Stimulated activated CD8-positive, alpha-beta memory T cell treated with anti-CD3 and anti-CD28 coated beads, Interleukin-7, amount 100 ng/mL, for 1 hour (primary cell): ENCODE measurements at regions not wholly inside any gene's neighbourhood (a gene's known extent, or its start where the extent isn't known, plus 50 kb on each side); places are given as distances from the start of the nearest gene placed in this dataset.

Source experiments
- DNase-seq, 2 donors: peaks; one replicate each; pipeline ENCODE4 v3.0.0-alpha.2; 2020; ENCODE audit warnings: low read depth in 2 of 2

DNA sequence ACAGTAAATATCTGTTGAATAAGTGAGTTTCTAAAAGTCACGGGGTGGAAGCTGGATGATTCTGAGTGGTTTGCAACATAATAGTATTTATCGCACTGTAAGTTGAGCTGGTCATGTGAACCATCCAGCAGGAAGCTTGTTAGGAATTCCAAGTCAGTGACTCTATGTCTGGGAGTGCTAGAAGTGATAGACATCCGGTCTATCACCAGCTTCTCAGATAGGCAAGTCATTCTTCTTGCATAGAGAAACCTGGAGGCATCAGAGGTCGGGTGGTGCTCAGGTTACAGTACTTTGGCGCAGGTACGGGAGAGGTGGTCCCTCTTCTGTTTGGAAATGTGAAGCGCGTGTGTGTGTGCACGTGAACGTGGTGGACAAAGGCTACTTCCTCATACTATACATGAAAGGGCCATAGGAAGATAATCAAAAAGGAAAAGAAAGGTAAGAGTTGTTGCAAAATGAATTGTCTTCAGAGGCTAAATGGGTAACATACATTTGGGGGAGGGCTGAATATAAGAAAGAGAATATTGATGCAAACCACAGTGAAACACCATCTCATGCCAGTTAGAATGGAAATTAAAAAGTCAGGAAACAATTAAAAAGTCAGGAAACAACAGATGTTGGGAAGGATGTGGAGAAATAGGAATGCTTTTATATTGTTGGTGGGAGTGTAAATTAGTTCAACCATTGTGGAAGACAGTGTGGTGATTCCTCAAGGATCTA, 299.3 kb upstream of the ZFP64 start:
- no peak for DNase-seq

- no peak for DNase-seq
These were observed 292.9 kb upstream of the ZFP64 start for GRCh38 chr20:52484438-52484837.

- DNase-seq: no peak
These were observed 291.8 kb upstream of the ZFP64 start for GRCh38 chr20:52483382-52483781.

DNA sequence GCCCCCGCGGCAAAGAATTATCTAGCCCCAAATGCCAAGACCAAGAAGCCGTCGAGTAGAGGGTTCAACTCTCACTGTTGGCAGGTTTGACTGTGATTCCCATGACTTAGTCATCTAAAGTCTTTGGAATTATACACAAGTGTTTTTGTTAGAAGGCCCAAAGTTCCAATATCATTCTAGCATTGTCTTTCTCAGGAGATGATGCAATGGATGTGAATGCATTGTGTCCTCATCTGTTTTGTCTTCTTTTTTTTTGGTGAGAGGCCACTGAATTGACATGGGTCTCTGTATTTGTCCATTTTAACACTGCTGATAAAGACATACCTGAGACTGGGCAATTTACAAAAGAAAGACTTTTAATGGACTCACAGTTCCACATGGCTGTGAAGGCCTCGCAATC, 290.5 kb upstream of the ZFP64 start:
- DNase-seq: no peak

- DNase-seq: no peak
These were observed 289.9 kb upstream of the ZFP64 start for GRCh38 chr20:52481443-52481842.

GRCh38 chr20:52476074-52476750, 284.6 kb upstream of the ZFP64 start:
- no peak for DNase-seq

- DNase-seq: no peak
These were observed 281.6 kb upstream of the ZFP64 start for GRCh38 chr20:52473186-52473585.

- no peak for DNase-seq
These were observed 279.0 kb upstream of the ZFP64 start for GRCh38 chr20:52470561-52470960.

DNA sequence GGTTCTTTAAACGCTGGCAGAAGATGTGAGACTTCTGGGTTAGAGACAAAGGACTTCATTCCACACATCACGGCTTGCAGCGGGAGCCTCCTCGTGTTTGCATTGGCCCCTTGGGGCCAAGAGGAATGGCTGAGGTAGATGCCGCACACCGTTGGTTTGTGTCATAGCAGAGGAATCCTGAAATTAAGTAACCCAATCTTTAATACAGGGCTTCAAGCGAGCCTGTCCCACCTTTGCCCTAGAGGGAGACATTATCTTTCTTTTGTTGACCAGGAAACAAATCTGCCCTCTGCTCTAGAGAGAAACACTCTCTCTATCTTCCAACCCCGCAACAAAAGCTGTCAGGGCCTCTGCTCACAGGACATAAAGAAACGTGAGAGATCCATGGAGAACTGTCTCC, 277.5 kb upstream of the ZFP64 start:
- no peak for DNase-seq

DNA sequence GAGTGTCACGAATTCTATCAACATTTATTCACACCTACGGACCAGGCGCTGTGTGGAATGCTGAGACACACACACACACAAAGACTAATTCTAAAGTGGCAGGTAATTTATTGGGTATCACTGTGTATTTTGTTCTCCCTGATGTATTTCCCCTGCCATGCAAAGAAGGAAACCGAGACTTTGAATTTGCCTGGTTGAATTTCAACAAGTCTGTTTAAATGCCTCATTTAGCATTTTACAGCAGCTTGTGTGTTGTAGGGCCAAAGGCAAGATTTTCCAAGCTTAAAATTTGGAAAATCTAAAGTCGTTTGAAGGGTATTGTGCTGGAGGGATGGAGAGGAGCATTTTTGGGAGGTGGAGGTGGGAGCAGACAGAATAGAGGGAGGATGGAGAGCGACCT, 274.4 kb upstream of the ZFP64 start:
- DNase-seq: no peak

GRCh38 chr20:52461582-52461981, 270.0 kb upstream of the ZFP64 start:
- no peak for DNase-seq

DNA sequence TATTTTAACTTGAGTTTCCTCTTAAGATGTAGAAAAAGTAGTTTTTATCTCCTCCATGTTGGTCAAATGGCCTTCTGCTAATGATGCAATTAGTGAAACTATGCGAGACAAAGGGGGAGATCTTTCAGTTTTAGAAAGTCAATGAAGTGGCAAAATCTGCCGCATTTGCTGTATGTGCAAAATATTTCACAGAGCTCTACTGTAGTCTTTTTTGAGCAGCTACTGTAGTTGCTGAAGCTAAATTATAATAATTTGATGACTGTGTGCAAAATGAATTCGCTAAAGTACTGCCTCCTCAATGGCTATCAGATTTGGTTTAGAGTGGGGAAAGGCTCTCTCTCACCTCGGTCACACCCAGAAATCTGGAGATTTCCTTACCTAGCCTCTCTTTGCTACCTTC, 267.6 kb upstream of the ZFP64 start:
- DNase-seq: no peak

GRCh38 chr20:52457826-52458225, 266.2 kb upstream of the ZFP64 start:
- DNase-seq: no peak

GRCh38 chr20:52454660-52455059, 263.1 kb upstream of the ZFP64 start:
- no peak for DNase-seq

DNA sequence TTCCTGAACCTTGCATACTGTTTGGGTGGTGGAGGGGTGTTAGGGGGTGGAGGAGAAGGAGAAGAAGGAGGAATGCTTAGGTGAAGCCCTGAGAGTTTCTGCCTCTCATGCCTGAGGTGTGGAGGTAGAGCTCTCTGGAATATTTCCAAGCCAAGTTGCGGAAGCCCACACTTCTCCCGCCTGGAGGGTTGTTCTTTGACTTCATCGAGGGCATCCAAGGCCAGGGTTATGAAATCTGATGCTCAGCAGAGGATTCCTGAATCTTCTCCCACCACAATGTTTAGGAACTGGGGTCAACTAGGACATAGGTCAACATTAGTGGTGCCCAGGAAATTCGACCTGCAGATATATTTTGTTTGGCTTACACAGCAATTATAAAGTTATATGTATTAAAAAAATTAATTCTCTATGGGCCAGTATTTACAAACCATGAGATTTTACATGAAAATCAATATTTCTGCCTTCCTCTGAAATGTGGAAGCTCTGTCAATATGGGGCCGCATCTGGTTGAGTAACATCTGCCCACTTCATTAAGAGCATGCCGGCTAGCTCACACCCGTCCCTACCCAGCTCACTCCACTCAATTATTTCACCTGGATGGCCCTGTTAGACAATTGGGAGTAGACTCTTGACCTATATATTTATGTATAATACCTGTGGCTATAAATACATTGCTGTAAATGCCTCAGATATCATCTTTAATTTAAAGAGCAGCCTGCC, 257.1 kb upstream of the ZFP64 start:
- DNase-seq: no peak

DNA sequence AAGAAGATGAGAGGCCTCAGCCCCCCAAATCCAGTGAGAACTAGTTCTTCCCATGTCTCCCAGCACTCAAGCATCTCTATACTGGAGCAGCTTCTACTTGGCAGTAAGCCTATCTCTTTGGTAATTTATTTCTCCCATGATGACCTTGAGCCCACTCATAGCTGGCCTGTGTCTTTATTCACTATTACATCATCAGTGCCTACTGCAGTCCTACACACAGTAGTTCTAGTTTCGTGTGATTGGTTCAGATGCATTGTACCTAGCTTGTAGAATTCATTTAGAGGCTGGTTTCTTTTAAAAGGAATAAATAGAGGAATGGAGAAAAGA, 255.6 kb upstream of the ZFP64 start:
- no peak for DNase-seq

GRCh38 chr20:52446421-52447224, 255.0 kb upstream of the ZFP64 start:
- no peak for DNase-seq

GRCh38 chr20:52444455-52444854, 252.9 kb upstream of the ZFP64 start:
- DNase-seq: no peak

GRCh38 chr20:52443874-52444273, 252.3 kb upstream of the ZFP64 start:
- DNase-seq: no peak

- DNase-seq: no peak
These were observed 250.1 kb upstream of the ZFP64 start for GRCh38 chr20:52441710-52442109.

- no peak for DNase-seq
These were observed 247.8 kb upstream of the ZFP64 start for GRCh38 chr20:52439375-52439774.

- no peak for DNase-seq
These were observed 246.9 kb upstream of the ZFP64 start for GRCh38 chr20:52438326-52438963.
